PC-3 (cell line): ENCODE measurements at regions not wholly inside any gene's neighbourhood (a gene's known extent, or its start where the extent isn't known, plus 50 kb on each side); places are given as distances from the start of the nearest gene placed in this dataset.

Experiments used
- ATAC-seq: fragments of 200-7000 bp; cut with Tn5 transposase; 2 replicates; pipeline ENCODE4 v1.9.1; 2020; ENCODE audit warnings: mild to moderate bottlenecking, moderate library complexity
- BruUV-seq: library from RNA; stranded (reverse); fragments of 400-500 nt; replicated peaks from 2 replicates; lab custom pipeline; 2021; lab: Mats Ljungman, UMichigan
- CTCF ChIA-PET: fragments of 300-600 bp; sonication (Branson Sonifier 250); formaldehyde crosslinking; loops from one replicate; lab custom pipeline; 2022; ENCODE audit warnings: antibody characterized with exemption; lab: Charles Lee
- POLR2A ChIA-PET: fragments of 300-600 bp; sonication (Branson Sonifier 250); formaldehyde crosslinking; loops from one replicate; lab custom pipeline; 2022; ENCODE audit warnings: antibody characterized with exemption; ENCODE audit not compliant: unreplicated experiment; lab: Charles Lee
- DNase-seq: peaks from one replicate; pipeline ENCODE4 v3.0.0-alpha.2; 2015
- H2AFZ ChIP-seq: fragments of 300-600 bp; sonication (generic); 2 replicates; pipeline ENCODE4 v1.6.0; 2016; ENCODE audit warnings: antibody characterized with exemption, low read length
- H3F3A ChIP-seq: fragments of 300-600 bp; sonication (generic); one replicate; pipeline ENCODE4 v1.6.0; 2017; ENCODE audit warnings: antibody characterized with exemption, low read length, control low read depth, mild to moderate bottlenecking; ENCODE audit not compliant: unreplicated experiment
- H3K27ac ChIP-seq: fragments of 300-600 bp; sonication (generic); 2 replicates; pipeline ENCODE4 v1.5.1; 2016; ENCODE audit warnings: mild to moderate bottlenecking, low read length
- H3K27me3 ChIP-seq: fragments of 300-600 bp; sonication (generic); 2 replicates; pipeline ENCODE4 v1.6.1; 2016; ENCODE audit warnings: low read length, mixed read lengths
- H3K36me3 ChIP-seq: fragments of 300-600 bp; sonication (generic); 2 replicates; pipeline ENCODE4 v1.6.1; 2016; ENCODE audit warnings: low read depth, mixed run types, low read length, mixed read lengths
- H3K4me1 ChIP-seq: fragments of 300-600 bp; sonication (generic); 2 replicates; pipeline ENCODE4 v1.5.1; 2016; ENCODE audit warnings: low read length; ENCODE audit not compliant: insufficient read depth
- H3K4me2 ChIP-seq: fragments of 300-600 bp; sonication (generic); 2 replicates; pipeline ENCODE4 v1.6.0; 2016; ENCODE audit warnings: low read length
- H3K4me3 ChIP-seq: fragments of 300-600 bp; sonication (generic); 2 replicates; pipeline ENCODE4 v1.5.1; 2016; ENCODE audit warnings: mild to moderate bottlenecking, low read length, mixed read lengths
- H3K79me2 ChIP-seq: fragments of 300-600 bp; sonication (generic); 2 replicates; pipeline ENCODE4 v1.6.1; 2017; ENCODE audit warnings: low read length, mixed read lengths
- H3K9ac ChIP-seq: fragments of 300-600 bp; sonication (generic); 2 replicates; pipeline ENCODE4 v1.6.0; 2016; ENCODE audit warnings: mild to moderate bottlenecking, low read length
- H3K9me2 ChIP-seq: fragments of 300-600 bp; sonication (generic); replicated peaks from 2 replicates; pipeline ENCODE4 v1.6.1; 2016; ENCODE audit warnings: mixed run types, low read length, mixed read lengths
- H3K9me3 ChIP-seq: fragments of 300-600 bp; sonication (generic); 2 replicates; pipeline ENCODE4 v1.6.1; 2016; ENCODE audit warnings: low read length, mixed read lengths
- H4K20me1 ChIP-seq: fragments of 300-600 bp; sonication (generic); 2 replicates; pipeline ENCODE4 v1.6.1; 2016; ENCODE audit warnings: low read length, mixed read lengths
- CTCF ChIP-seq: fragments of 300-600 bp; sonication (generic); conservative IDR thresholded peaks from 2 replicates; pipeline ENCODE4 v1.5.1; 2017; ENCODE audit warnings: antibody characterized with exemption, low read depth, mild to moderate bottlenecking, low read length
- EZH2 ChIP-seq: fragments of 300-600 bp; sonication (generic); IDR thresholded peaks from one replicate; pipeline ENCODE4 v1.6.1; 2017; ENCODE audit warnings: antibody characterized with exemption, mild to moderate bottlenecking, low read length; ENCODE audit not compliant: unreplicated experiment
- EZH2phosphoT487 ChIP-seq: fragments of 300-600 bp; sonication (generic); IDR thresholded peaks from 2 replicates; pipeline ENCODE4 v1.6.1; 2018; ENCODE audit warnings: mild to moderate bottlenecking, antibody characterized with exemption, low read length, borderline replicate concordance
- intact Hi-C: fragments of 100-400 bp; cut with micrococcal nuclease; formaldehyde crosslinking; loops from 2 replicates; pipeline ENCODE4 v1.9.0; 2023

GRCh38 chr18:67074309-67074708 lies 442.2 kb downstream of the DSEL start:
- Histone ChIP-seq H3K4me2 (no peak overlapping the region), H3K4me3 (no peak overlapping the region), H3K79me2 (no peaks in the 10 kb centered on the region), H3K4me1 (no peaks in the 10 kb centered on the region), H3K9me2 (no peaks in the 10 kb centered on the region), H3F3A (no peaks in the 10 kb centered on the region), H3K27me3 (no peaks in the 10 kb centered on the region), H3K9ac (no peak overlapping the region), H3K27ac (no peak overlapping the region), H4K20me1 (no peaks in the 10 kb centered on the region), H3K9me3 (no peaks in the 10 kb centered on the region), H2AFZ (no peak overlapping the region), H3K36me3 (no peaks in the 10 kb centered on the region)
- peak; percentile 41 for DNase-seq
- TF ChIP-seq EZH2phosphoT487 (no peak), EZH2 (no peak), CTCF (no peak)
- intact Hi-C loops = no loop called here
- CTCF ChIA-PET = no interaction called here
- POLR2A ChIA-PET = interaction anchor here (0.7 kb wide), 1 partner anchor 442 kb away, joined by 4 read pairs; no protein-coding TSS in a partner anchor
- no TSS peak for BruUV-seq
- ATAC-seq = peak; percentile 79

GRCh38 chr18:67072791-67073190 lies 443.7 kb downstream of the DSEL start:
- intact Hi-C loops = no loop called here
- Histone ChIP-seq H3K36me3 (no peaks in the 10 kb centered on the region), H3K9me2 (no peaks in the 10 kb centered on the region), H3K4me1 (no peaks in the 10 kb centered on the region), H4K20me1 (no peaks in the 10 kb centered on the region), H3K9me3 (no peaks in the 10 kb centered on the region), H2AFZ (no peak overlapping the region), H3K9ac (no peak overlapping the region), H3K79me2 (no peaks in the 10 kb centered on the region), H3F3A (no peaks in the 10 kb centered on the region), H3K4me3 (no peak overlapping the region), H3K27ac (no peak overlapping the region), H3K27me3 (no peaks in the 10 kb centered on the region), H3K4me2 (no peak overlapping the region)
- no peak for TF ChIP-seq CTCF
- TF ChIP-seq EZH2phosphoT487 = no peak
- TF ChIP-seq EZH2 = no peak
- no TSS peak for BruUV-seq
- ATAC-seq = no peak
- CTCF ChIA-PET = no interaction called here
- peak; percentile 9 for DNase-seq
- POLR2A ChIA-PET = no interaction called here

- Histone ChIP-seq H3K27me3 (no peaks in the 10 kb centered on the region), H3K36me3 (no peaks in the 10 kb centered on the region), H3K4me2 (no peak overlapping the region), H3F3A (no peaks in the 10 kb centered on the region), H2AFZ (no peak overlapping the region), H3K9ac (no peak overlapping the region), H3K9me3 (no peaks in the 10 kb centered on the region), H4K20me1 (no peaks in the 10 kb centered on the region), H3K9me2 (no peaks in the 10 kb centered on the region), H3K4me1 (no peaks in the 10 kb centered on the region), H3K4me3 (no peak overlapping the region), H3K79me2 (no peaks in the 10 kb centered on the region), H3K27ac (no peak overlapping the region)
- POLR2A ChIA-PET = no interaction called here
- no peak for DNase-seq
- TF ChIP-seq EZH2 (no peak), EZH2phosphoT487 (no peak), CTCF (no peak)
- intact Hi-C loops = no loop called here
- CTCF ChIA-PET = no interaction called here
- no peak for ATAC-seq
- no TSS peak for BruUV-seq
Observed at GRCh38 chr18:67068608-67069007, 447.9 kb downstream of the DSEL start.
